GM19438 (cell line): ENCODE measurements at regions not wholly inside any gene's neighbourhood (a gene's known extent, or its start where the extent isn't known, plus 50 kb on each side); places are given as distances from the start of the nearest gene placed in this dataset.
"Not testable (repeated sequence)": the region's sequence is repeated elsewhere in the genome, so short reads cannot be mapped to it uniquely, and the experiment has no call there.

Source experiments
- ATAC-seq: cut with Tn5 transposase; IDR thresholded peaks from one replicate; pipeline ENCODE4 v1.9.1; 2021; ENCODE audit warnings: low read depth; ENCODE audit not compliant: unreplicated experiment

DNA sequence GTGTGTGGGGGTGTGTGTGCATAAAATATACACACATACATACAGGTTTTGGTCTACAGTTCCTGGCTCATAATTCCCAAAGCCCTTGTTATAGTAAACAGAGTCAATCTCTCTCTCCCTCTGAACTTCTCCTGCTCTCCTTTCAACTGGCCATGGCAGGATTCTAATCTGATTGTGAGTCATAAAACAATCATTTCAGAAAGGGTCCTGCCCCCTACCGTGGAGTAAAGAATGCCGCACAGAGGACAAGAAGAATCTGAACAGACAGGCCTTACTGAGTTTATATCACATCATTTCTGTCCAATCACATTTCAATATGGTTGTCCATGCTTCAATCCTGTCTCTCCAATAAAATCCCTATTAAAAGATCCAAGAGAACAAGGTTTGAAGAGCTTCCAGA, 416.9 kb downstream of the FRK start:
- ATAC-seq: no peak

DNA sequence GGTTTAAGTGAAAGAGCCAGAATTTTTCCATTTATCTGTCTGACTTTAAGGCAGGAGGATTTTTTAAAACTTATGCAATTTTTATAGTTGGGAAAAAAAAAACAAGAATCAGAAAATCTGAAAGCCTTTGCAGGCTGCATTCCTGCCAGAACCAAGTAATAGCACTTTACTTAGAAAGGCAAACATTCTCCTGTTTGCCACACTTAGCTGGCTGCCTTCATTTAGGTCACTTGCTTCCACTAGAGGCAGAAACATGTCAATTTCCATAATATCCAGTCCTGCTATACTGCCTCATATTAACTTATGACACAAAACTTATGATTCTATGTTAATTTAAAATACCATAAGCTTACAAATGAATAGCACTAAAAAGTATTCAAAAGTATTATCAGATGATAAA, 425.8 kb downstream of the FRK start:
- ATAC-seq: no peak

DNA sequence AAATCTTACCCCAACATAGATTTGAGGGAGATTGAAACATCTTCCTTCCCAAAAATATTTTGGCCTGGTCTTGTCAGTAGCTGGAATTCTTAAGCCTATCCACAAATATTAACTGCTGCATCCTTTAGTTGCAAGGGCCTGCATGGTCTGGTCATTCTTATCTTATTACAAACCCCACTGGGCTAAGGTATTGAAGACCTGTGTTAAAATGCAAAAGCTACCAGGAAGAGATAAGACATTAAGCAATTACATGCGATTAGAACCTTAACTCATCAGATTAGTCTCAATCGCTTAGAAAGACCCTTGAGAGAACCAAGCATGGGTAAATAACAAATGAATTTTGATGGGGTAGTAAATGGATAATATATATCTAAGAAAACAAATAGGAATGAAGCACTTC, 426.6 kb downstream of the FRK start:
- ATAC-seq: no peak

DNA sequence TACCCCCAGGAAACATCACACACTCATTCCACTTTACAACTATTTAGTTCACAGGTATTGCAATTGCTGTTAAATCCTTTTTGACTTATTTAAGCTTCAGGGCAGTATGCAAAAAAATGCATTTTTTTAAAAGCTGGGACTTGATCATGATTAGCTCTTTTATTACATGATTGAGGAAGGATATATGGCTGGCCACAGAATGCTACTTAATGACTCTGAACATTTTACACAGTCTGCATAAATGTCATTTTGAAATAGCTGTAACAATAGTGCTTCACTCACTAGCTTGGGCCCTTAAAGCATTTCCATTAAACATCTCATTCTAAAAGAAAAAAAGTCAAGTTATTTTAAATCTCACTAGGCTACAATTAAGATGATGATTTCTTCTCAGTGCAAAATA, 429.7 kb downstream of the FRK start:
- ATAC-seq: no peak

DNA sequence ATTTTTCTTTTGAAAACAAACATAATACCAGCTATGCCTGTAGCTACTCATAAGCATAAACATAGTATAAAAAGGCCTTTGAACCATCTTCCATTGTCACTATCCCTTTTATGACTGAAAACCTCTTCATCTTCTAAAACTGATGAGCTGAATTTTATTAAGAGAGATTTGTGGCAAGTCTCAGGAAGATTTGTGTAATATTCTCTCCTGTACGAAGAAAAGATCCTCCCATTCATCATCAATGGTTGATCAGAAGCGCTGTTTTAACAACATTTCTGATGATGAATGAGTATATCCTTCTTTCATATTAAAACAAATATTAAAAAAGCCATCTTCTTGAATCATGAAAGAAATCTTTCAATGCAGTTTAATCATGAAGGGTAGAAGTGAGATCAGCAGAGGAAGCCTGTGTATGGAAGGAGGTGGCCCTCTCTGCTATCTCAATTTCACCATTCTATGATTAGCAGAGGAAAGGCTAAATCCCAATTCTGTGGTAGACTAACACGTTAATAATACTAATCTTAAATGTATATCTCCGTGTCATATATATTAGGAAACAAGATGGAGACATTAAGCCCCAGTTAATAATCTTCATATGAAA, 430.2 kb downstream of the FRK start:
- no peak for ATAC-seq

DNA sequence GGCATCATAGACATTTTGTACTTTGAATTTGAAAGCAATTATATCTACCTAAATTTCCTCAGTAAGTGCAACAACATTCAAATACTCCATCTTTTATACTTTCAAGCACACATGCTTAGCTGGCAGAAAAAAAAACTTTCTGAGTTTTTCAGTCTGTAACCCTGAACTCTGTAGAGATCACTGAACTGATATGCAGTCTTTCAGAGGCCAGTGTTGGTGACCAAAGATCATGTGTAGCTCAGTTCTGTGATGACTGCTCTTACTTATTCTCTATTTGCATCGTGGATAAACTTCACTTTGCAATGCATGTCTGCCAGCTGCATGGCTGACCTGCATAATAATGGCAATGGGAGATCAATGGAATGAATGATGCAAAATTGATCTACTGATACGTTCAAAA, 431.3 kb downstream of the FRK start:
- no peak for ATAC-seq

DNA sequence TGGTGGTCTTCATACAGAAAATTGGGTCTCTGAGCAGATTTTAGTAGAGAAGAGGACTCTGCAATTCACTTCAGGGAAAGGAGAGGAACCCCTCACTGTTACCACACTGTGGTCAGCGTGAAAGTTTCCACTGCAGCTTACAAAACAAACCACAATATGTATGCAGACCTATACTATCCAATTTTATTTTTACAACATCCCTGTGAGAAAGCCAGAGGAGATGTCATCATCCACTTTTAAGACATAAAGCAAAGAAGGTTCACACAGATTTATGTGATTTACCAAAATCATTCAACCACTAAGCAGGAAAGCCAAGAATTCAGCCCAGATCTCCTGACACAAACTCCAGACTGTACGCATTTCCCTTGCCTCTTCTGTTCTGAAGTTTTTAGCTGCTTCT, 442.4 kb downstream of the FRK start:
- no peak for ATAC-seq

DNA sequence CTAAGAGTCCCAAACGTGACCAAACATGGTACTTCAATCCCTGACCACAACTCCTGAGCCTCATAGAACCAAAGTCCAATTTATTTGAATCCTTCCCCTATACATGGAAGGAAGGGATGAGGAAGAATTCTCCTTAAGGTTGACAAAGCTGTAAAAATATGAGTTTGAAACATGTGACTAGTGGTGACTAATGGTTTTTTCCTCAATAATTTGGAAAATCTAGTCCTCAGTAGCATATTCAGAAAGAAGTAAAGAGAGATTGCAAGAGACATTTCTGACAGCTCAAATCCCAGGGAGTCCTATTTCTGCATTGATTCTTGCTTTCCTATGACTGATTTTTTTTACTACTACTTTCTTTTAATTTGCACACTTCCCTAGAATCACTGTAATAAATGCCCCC, 443.7 kb downstream of the FRK start:
- no peak for ATAC-seq

DNA sequence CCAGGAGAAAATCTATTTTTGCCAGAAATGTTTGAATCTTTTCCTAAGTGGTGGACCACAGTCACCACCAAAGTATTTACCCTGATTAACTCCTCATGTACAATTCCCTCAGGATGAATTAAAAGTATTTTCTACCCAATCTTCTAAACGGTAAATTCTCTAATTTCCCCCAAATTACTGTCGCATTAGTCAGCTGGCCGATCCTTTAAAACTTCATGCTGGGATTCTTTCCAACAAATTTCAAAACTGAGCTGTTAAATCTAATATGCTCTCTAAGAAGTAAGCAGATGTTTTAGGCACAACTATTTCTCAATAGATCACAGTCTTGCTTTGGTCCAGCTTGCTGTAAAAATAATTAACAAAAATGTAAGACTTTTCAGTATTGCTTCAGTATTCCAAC, 447.2 kb downstream of the FRK start:
- ATAC-seq: no peak

DNA sequence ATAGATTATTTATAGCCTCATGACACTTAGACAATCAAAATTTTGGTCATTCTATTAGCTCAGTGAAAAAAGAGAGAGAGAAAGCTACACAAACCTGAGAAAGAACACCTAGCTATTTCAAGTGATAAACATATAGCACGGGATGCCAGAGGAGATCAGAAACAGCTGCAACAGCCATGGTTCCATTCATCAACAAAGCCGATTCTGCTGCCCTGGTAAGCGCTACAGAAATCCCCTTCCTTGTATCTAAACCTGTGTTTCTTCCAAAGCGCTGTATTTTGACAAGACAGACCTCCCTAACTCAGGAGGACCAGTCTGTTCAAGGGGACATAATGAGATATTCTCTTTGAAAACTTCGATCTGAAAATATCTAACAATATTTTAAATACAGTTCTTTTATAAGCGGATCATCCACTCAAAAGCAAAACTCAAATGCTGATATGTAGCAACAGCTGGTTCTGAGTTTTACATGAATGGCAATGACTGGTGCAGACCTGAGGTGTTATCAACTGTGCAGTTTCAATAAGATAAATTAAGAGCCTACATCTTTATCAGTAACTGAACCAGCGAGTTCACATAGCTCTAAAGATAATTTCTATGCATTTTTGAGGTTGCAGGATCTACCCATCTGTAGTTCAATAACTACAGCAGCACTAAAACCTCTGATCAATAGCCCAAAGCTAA, 447.8 kb downstream of the FRK start:
- ATAC-seq: no peak

DNA sequence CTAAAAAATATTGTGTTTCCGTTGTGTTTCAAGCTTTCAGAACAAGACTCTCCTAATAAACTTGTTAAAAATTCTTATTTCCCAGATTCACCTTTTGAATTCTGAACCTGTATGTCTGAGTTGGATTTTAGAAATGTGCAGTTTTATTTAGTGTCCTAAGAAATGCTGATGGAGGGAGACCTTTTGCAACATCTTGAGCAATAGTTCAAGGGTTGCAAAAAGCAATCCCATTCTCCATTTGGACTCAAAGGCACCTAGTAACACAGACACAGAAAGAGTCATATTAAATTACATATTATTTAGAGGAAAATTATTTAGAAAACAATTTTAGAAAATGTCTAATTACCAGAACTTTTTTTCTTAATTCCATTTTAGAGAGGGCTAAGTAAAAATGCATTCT, 448.5 kb downstream of the FRK start:
- no peak for ATAC-seq

DNA sequence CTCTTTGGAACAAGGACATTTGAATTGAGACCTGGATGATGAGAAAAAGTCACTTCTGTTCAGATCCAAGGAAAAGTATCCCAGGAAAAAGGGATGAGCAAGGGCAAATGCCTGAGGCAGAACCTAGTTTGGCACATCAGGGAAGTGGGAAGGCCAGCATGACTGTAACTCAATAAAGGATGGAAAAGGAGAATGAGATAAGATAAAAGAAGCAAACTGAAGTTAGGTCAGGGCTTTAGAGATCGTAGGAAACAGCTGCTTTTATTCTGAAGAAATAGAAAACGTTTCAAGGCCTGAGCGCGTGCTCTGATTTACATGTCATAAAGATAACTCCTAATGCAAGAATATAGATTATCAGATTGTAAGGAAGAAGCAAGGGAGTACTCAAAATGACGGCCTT, 450.0 kb downstream of the FRK start:
- ATAC-seq: no peak

DNA sequence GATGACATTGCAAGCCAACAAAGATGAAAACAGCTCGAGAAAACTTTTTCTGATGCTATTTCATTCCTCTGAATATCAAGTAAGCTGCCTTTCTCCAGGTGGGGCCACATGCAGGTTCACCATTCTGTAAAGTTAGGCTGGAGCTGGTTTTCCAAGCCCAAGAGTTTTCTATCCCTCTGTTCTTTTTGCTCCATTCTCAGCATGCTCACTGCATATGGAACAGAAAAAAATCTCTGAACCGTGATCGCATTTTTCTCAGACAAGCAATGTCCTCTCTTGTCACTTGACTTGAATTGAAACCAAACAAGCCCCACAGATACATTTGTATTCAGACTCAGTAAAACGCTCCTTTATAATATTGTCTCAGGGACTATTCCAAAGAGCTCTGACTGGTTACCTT, 451.6 kb downstream of the FRK start:
- ATAC-seq: no peak

DNA sequence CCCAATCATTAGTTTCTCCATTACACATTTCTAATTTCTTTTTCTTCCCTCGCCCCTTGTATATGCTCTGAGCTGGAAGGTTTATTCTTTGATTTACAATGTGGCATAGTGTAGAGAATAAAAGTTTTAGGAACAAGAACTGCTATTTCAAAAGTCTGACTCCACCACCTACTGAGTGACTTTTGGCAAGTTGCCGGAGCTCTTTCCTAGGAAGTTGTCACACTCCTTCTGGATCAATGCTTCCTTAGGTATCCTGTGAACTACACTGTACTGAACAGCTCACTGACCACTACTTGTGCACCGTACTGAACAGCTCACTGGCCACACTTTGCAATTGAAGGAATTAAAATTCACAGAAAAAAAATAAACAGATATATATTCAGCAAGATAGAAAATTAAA, 458.2 kb downstream of the FRK start:
- ATAC-seq: no peak

DNA sequence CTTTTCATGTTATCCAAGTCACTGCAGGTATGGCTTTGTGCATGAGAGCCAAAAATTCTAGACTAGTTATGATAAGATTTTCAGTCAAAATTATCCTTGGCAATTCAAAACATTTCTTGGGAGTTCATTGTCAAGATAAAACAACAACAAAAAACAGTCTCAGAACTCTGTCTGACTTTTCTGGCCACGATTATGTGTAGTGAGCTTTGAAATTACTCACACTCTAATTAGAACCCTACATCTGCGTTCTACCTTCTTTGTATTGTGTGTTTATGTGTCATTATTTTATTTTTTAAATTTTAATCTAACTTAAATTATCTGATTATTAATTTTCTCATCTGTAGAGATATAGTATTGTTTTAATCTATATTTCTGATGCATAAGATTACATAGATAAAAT, 459.2 kb downstream of the FRK start:
- ATAC-seq: no peak

DNA sequence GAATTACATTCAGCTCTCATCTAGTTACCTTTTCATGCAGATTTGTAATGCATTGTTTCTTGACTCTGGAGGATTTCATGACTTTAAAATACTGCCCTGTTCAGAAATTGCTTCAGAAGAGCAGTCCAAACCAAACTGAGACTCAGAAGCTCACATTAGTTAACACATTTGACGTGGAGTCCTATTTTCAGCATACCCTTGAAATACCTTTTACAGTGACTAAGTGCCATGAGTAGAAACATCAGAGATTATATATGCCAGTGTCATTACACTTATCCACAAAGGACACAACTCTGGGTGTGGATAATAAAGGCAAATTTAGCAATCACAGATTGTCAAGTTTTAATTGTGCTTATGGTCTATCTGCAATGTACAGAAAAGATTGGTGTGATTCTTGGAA, 459.6 kb downstream of the FRK start:
- no peak for ATAC-seq

DNA sequence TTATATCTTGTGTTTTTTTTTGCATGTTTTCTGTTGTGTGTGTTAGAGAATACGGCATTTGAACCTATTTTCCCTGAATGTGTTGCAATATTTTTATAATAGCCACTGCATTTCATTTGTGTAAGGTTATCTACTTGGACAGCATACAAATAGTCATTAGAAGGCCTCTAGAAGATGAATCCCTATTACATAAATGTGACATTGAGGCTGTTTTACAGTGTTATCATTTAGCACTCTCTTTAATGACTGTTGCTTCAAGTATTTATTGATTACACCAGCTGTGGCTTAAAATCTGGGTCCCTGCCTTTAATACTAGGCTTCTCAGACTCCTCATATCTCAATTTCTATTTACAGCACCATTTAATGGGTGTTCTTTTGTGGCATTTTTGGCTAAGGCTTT, 465.8 kb downstream of the FRK start:
- ATAC-seq: no peak

DNA sequence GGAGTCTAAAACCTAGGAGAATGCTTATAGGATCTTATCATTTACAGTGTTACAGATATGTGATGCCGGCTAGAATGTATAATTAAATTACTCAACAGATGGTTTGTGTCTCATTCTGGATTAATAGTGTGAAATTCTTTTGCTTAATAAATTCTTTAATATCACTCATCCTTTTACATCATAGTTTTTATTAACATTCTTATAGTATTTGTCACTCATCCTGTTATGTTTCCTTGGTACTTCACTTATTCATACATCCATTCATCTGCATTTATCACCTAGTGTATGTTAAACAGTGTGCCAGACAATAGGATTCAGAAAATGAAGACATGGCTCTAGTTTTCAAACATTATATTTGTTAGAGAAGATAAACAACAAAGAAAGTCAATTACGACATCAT, 468.7 kb downstream of the FRK start:
- no peak for ATAC-seq

DNA sequence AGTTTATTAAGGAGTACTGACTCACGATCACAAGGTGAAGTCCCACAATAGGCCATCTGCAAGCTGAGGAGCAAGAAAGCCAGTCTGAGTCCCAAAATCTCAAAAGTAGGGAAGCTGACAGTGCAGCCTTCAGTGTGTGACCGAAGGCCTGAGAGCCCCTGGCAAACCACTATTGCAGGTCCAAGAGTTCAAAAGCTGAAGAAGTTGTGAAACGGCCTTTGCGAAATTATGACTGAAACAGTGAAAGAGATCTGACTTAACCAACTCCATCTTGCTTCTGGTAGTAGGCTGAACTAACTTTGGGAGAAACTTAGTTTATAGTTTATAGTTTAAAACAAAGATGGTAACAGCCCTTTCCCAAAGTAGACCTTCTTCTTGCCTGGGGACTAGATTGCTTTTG, 471.6 kb downstream of the FRK start:
- not testable (repeated sequence) for ATAC-seq

DNA sequence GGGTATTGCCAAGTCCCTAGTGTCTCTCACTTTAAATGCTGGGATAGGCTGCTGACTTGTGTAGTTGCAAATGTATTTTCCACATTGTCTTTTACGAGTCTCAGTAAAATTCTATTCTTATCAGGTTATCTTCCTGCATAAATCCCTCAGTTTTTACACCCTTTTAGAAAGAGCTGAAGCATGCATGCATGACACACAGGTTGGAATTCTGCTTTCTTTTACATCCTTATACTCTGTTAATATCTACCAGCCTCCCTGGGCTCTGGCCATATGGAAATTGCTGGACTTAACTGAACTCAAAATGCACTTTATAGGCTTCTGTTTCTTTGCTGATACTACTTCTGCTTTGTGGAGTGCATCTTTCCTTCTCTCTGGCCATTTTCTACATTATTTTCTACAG, 477.4 kb downstream of the FRK start:
- ATAC-seq: no peak

DNA sequence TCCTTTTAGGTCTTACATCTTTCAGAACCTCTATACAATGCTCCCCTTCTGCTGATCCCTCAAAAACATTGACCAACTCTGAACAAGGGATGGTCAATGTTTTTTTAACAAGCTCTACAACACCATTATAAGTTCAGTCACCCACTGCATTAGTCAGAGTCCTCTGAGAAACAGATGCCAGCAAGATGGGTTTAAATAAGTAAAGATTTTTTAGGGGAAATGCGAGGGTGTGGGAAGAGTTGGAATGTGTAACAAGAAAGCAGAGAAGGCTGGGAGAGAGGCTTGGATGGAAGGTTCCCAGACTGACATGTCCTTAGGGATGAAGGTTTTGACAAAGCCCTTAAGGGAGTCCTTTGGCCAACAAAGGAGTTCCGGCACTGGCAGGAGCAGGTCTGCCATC, 478.3 kb downstream of the FRK start:
- ATAC-seq: no peak

DNA sequence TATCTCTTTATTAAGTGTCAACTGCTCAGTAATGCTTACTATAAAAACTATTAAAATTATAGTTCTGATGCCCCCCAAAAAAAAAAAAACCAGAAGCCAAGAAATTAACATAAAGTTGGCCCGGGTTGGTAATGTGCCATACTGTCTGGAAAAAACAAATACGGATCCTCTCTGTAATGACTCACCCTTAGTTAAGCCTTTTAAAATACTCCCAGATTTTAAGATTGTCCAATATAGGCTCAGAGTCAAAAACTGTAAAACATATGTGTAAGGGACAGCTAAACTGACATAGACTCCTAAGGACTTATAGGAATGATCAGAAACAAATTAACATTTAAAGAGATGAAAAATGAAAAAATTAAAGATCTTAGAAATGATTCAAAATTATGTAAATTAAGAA, 481.1 kb downstream of the FRK start:
- ATAC-seq: not testable (repeated sequence)

DNA sequence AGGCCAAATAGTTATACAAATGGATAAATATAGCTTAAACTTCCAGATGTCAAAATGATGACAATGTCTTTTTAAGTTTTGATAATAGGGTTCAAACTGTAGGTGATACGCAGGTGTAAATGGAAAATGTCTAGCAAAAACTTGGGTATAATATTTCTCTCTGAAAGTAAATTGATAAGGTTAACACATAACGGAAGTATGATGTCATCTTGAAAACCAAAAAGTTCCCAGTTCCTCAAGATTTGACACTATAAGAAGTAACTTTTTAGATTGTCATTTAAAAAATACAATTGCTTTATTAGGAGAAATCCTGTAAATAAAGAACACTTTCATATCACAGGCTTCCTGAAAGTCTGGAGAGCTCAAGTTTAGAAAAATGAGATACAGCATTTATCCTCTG, 483.4 kb downstream of the FRK start:
- no peak for ATAC-seq
